ENCODE measurements at regions not wholly inside any gene's neighbourhood (a gene's known extent, or its start where the extent isn't known, plus 50 kb on each side); places are given as distances from the start of the nearest gene placed in this dataset.
"Not testable (repeated sequence)": the region's sequence is repeated elsewhere in the genome, so short reads cannot be mapped to it uniquely, and the experiment has no call there.

DNA sequence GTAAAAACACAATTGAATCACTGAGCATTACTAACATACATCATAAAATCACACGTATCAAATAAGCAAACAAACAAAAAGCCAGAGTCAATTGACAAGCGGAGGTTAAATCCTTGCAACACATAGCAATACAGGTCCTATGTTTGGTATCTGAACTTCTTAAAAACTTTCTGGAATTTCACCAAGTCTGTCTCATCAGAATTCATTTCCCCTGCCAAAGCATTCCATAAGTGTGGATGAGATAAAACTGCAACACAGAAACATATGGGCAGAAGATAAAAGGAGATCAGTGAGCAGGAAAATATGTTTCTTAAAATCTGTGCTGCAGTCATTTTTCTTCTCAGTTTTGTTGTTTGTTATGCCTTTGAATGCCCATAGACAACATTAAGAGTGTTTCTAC lies 1155.5 kb downstream of the TBL1XR1 start:
- peak; percentile 59 for DNase-seq

DNA sequence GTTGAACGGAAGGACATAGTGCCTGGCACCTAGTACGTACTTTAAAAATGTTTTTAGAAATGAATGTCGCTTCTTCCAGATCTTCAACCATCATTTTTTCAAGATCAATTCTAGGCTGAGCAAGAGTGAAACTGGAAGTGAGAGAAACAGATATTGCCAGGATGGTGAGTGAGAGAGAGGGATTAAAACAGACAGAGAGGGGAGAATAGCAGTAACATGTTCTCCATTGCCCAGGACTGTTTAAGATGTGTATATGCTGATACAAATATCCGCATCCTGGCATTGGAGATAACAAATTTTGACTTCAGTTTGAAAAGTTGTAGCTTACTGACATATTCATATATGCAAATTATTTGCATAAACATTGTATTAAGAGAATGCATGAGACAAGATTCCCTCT lies 1156.1 kb downstream of the TBL1XR1 start:
- no peak for DNase-seq

GRCh38 chr3:176037636-176038035 lies 1159.6 kb downstream of the TBL1XR1 start:
- DNase-seq = peak; percentile 3

- DNase-seq = no peak
Observed at GRCh38 chr3:176032043-176032442, 1165.2 kb downstream of the TBL1XR1 start.

- DNase-seq = not testable (repeated sequence)
Observed at GRCh38 chr3:176016203-176016602, 1157.1 kb downstream of the NAALADL2 start.

DNA sequence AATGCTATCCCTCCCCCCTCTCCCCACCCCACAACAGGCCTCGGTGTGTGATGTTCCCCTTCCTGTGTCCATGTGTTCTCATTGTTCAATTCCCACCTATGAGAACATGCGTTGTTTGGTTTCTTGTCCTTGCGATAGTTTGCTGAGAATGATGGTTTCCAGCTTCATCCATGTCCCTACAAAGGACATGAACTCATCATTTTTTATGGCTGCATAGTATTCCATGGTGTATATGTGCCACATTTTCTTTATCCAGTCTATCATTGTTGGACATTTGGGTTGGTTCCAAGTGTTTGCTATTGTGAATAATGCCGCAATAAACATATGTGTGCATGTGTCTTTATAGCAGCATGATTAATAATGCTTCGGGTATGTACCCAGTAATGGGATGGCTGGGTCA lies 1156.1 kb downstream of the NAALADL2 start:
- not testable (repeated sequence) for DNase-seq

DNA sequence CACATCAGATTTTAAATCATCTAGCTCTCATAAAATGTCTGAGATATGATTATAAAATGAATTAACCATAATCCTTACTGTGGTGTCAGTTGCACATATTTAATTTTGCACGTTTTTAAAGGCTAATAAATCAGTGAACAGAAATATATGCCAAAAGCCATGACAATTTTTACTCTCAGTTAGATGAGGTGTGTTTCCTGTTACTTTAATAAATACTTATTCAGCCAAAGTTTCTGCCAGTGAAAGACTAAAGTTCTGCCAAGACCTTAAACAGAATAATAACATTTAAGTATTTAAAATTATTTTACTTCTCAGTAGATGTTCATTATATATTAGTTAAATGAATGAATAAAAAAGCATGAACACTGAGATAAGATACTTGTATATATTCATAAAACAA lies 1150.1 kb downstream of the NAALADL2 start:
- DNase-seq = no peak

DNA sequence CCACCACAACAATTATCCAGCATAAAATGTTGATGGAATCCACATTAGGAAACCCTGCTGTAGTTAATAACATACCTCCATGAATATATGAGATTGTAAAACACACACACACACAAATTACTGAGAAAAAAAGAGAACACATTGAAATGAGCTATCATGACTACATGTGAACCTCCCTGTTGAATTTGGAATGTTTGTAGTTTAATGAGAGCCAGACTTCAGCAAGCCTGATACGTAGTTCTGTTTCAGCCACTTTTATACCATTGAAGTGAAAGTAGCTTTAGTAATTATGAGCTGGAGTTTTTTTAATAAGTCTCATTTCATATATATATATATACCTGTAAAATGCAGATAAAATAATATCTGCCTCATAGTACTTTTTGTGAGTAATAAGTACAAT lies 1146.4 kb downstream of the NAALADL2 start:
- no peak for DNase-seq

- DNase-seq = no peak
Observed at GRCh38 chr3:175989161-175989560, 1130.0 kb downstream of the NAALADL2 start.

- DNase-seq = peak; percentile 34
Observed at GRCh38 chr3:175988401-175988800, 1129.3 kb downstream of the NAALADL2 start.

DNA sequence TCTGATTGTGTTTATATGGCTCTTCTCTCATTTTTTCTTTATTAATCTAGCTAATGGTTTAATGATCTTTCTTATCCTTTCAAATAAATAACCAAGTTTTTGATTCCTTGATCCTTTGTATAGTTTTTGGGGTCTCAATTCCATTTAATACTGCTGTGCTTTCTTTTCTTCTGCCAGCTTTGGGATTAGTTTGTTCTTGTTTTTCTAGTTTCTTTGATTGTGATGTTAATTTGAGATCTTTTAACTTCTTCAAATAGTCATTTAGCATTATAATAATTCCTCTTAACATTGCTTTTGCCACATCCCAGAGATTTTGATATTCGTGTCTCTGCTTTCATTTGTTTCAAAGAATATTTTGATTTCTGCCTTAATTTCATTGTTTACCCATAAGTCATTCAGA lies 1126.6 kb downstream of the NAALADL2 start:
- DNase-seq = no peak

GRCh38 chr3:175983379-175983778 lies 1124.2 kb downstream of the NAALADL2 start:
- peak; percentile 70 for DNase-seq

DNA sequence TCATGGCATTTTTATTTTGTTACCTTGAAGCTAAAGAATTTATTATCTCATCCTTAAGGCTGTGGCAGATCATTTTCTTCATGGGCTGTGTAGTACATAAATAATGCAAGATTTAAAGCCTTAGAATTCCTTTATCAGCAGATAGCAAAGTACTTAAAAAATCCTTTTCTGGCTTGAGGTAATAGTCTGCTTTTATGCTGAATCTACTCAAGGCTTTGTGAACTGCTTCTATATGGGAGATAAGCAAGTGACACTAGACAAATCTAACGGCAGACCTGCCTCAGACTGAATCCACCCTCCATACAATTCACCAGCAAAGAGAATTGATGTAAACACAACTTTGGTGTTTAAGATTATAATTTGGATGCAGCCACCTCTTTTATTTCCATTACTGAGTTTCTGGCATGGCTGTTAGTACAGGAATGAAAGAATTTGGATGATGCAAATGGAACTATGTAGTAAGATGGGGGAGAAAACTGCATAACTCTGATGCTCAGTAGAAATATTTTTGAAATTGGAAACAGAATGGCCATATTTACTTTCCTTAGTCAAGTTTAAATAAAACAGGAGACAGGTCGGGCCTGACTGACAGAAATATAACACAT lies 1121.5 kb downstream of the NAALADL2 start:
- peak; percentile 51 for DNase-seq

- no peak for DNase-seq
Observed at GRCh38 chr3:175977968-175978752, 1119.0 kb downstream of the NAALADL2 start.

DNA sequence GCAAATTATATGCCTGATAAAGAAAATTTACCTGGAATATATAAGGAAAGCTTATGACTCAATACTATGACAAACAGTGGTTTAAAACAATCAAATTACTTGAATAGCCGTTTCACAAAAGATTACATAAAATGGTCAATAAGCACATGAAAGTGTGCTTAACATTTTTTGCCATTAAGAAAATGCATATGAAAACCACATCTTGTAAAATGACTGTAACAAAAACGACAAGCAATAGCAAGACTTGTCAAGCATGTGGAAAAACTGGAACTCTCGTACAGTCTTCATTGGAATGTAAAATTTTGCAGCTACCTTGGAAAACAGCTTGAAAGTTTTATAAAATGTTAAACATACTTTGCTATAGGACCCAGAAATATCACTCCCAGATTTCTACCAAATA lies 1110.3 kb downstream of the NAALADL2 start:
- no peak for DNase-seq

GRCh38 chr3:175965036-175965435 lies 1105.9 kb downstream of the NAALADL2 start:
- DNase-seq = no peak

- no peak for DNase-seq
Observed at GRCh38 chr3:175957427-175957826, 1098.3 kb downstream of the NAALADL2 start.

DNA sequence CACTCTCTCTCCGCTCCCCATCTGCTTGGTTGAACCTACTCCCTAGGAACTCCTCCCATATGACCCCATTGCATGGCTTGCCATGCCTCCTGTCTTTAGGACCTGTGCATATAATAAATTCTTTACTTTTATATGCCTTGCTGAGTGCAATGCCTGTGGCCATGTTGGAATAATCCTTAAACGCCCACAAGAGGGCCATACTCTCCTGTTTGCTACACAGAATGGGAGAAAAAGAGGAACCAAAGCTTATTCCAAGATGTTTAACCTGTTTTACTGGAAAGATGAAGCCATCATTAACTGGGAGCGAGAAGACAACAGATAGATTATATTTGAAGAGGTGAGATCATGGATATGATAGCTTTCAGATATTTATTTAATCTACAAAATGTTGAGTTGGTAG lies 1097.8 kb downstream of the NAALADL2 start:
- DNase-seq = no peak

DNA sequence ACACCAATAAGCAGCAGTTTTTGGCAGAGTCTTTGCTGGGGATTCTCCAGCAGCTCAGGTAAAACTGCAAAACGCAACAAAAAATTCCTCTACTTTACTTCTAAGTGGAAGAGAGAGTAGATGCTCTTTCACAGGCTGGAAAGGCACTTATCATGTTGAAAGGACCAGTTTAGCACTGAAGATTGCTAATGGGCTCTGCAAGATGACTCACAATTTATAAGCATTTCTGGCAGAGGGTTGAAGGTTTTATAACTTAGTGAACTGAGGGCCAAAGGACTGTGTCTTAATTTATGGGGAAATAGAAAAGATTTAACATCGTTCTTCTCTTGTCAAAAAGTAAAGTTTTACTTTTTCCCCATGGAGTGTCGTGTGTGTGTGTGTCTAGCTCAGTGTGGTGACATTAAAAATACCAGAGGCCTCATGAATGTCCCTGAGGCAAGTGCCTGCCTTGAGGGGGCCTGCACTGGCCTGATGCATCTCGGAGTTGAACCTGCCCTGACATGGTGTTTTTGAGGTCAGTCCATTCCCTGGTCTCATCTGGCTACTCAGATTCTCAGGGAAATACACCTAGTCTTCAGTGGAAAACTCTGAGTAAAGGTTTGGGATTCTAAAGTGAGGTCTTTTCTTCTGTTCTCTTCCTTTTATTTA lies 1092.0 kb downstream of the NAALADL2 start:
- DNase-seq = peak; percentile 25

- no peak for DNase-seq
Observed at GRCh38 chr3:175948041-175948440, 1088.9 kb downstream of the NAALADL2 start.

- no peak for DNase-seq
Observed at GRCh38 chr3:175941352-175941751, 1082.2 kb downstream of the NAALADL2 start.

GRCh38 chr3:175940881-175941280 lies 1081.7 kb downstream of the NAALADL2 start:
- DNase-seq = no peak

DNA sequence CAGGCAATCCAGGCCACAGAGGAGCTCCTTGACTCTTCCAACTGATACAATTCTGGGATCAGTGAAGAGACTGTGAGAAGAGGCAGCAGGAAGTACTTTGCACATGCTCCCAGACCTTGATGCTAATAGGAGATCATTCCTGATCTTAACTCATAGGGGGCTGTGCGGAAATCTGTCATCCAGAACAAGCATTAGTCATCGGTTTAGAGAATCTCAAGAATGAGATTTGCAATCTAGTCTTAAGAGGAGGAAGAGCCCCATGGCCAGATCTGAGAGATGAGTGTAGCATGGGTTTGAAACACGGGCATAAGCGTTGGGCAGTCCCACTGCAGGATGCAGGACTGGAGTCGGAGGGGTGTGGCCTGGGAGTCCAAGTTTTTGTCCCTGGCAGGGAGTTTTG lies 1081.1 kb downstream of the NAALADL2 start:
- peak; percentile 75 for DNase-seq

GRCh38 chr3:175937367-175937766 lies 1078.2 kb downstream of the NAALADL2 start:
- not testable (repeated sequence) for DNase-seq
